Activated CD4-positive, alpha-beta T cell treated with anti-CD3 and anti-CD28 coated beads, Interleukin-2, amount 50 U/mL, for 24 hours (primary cell): ENCODE measurements at regions not wholly inside any gene's neighbourhood (a gene's known extent, or its start where the extent isn't known, plus 50 kb on each side); places are given as distances from the start of the nearest gene placed in this dataset.

Experiments used
- DNase-seq, 2 donors: peaks; one replicate each; pipeline ENCODE4 v3.0.0-alpha.2; 2020; ENCODE audit warnings: low read depth in 1 of 2, low spot score in 1 of 2

DNA sequence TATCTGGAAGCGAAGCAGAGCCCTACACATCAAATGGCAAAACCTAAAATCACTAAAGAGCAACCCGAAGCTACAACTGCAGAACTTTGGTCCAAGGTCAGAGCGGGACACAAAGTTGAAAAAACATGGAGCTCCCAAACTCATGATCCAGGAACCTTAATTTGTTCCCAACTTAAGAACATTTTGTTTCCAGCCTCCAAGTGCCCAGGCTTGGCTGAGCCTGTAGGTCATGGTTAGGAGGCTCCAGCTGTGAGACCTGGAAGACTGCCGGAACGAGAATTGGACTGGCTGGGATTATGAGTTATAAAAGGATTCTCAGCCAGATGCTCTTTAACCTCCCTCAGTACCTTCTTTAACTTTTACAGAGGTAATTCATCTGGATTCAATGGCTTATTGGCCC is 349.1 kb upstream of the DDX53 start:
- DNase-seq: no peak

DNA sequence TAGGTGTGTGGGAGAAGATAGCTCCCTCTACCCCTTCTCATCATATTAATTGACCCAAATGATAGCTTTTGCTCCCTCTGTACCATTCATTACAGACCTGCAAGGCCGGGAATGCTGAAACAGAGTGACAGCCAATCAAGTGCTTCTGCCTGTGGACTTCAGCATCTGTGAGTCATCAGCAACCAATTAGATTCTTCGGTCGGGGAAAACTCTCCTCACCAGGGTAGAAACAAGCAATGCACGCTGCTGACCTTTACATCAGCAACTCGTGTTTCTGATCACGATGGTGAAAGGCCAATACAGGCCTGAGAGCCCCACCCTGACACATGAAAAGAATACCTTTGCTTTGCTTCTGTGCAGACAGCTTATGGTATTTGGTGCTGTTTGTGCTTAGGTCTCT is 347.2 kb upstream of the DDX53 start:
- DNase-seq: no peak

DNA sequence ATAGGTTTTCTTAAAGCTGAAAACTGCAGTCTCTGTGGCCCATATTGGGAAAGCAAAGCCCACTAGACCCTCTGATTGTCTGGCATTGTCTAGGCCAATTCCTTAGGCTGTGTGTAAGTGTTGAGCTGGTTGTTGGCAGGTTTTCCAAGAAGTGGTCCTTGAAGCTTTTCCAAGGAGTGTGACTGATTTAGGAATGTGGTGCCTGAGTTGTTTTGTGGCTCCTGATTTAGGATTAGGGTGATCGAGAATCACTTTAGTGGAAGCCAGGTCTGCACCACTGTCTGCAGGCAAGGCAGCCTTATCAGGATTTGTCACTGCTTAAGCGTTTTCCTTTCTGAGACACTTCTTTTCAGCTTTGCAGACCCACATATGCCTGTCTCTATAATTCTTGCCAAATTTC is 339.0 kb upstream of the DDX53 start:
- DNase-seq: no peak

DNA sequence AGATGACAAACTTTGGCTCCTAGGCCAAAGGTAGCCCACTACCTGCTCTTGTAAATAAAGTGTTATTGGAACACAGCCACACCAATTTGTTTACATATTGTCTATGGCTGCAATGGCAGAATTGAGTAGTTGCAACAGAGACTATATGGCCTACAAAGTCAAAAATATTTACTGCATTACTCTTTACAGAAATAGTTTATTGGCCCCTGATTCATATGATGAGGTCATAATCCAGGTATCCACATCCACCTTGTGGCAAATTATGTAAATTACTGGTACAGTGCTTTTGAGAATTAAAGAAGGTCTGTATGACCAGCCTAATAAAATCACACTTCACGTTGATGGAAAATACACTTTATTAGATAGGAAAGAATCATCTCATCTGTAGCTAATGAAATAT is 337.0 kb upstream of the DDX53 start:
- DNase-seq: no peak

DNA sequence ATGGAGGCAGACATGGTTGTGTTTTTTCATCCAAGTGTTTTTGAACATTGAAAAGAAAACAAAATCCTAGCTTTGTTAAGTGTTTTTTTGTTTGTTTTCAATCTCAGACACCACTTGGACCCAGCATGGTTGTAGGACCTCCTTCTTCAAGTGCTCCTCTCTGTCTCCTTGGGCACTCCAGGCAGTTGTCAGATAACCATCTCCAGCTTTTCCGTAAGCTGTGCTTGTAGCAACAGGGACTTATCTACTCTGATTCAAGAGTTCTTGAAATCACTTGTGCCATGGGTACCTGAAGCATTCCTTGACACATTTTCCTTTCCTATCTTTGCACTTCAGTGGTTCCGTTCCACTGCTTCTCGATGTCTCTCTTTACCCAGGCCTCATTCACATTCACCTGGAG is 334.9 kb upstream of the DDX53 start:
- no peak for DNase-seq

DNA sequence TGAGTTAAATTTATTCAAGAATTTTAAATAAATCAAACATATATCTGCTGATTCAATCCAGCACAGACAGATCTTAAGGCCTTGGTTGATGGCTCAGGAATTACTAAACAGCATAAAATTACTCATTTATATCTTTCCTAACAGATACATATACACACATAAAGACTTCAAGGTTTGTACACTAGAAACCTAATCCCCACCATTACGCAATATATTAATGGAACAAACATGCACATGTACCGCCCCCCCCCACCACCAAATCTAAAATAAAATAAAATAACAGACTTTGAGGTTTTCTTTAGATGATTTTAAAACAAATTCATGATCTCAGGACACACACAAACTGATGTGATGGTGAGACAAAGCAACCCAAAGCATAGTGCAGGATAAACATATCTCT is 333.9 kb upstream of the DDX53 start:
- no peak for DNase-seq

DNA sequence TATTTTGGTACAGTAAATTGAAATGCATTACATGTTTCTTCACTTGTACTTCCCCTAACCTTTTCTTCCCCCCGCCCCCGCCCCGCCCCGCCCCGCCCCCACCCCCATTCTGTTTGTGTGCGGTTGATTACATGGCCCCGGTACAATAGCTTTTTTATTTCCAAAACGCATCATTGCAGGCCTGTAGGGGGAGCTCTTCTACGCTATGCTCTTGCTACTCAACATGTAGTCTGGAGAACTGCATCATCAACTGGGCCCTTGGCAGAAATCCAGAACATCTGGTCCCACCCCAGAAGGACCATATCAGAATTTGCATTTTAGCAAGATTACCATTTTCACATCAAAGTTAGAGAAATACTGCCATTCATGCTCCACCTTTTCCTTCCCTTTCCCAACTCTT is 333.3 kb upstream of the DDX53 start:
- no peak for DNase-seq

DNA sequence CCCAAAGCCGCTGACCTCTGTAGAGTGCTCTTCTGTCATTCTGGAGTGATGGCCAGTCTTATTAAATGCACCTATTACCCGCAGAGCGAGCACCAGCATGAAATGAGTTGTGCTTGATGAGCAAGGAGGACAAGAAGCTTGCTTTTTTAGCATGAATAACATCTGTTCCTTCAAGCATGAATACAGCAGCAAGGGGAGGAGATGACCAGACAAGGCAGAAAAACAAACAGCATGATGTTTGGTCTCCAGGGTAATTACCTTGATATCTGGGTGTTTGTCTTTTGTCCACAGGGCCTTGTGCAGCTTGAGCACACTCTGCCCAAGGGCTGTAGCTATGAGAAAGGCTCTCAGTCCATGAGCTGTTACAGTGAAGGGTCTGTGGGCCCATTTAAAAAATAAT is 324.8 kb upstream of the DDX53 start:
- no peak for DNase-seq

DNA sequence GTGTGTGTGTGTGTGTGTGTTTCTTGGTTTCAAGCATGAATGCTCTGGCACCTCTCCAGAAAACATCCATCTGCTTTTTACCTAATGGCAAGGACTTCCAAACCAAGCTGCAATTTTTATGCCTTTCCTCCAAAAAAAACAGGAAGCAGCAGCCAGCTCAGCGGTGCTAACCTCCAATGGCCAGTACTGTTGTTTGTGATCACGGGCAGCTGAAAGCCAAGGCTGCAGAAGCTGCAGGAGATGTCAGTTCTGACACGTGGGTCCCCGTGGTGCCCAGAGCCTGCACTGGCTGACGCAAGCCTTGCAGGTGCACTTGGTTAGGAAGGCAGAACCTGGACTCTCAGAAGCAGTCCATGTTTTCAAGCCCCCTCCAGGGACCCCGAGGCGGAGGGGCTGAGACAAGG is 313.6 kb upstream of the DDX53 start:
- no peak for DNase-seq

DNA sequence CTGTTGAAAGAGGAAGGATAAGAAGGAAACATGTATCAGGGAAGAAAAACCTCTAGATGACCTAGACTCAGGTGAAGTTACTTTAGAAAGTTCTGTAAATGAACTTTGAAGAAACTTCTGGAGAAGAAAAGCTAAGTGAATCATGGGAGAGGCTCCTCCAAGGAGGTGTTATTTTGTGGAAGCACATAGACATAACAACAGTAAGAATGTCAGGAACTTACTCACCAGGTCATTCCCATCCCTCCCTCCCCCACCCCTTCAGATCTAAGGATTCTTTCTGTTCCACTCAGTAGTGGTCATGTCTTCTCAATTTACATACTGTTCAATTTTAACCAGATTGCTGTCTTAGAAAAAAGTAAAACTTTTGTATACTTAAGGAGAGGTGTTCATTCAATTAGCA is 310.5 kb upstream of the DDX53 start:
- no peak for DNase-seq

DNA sequence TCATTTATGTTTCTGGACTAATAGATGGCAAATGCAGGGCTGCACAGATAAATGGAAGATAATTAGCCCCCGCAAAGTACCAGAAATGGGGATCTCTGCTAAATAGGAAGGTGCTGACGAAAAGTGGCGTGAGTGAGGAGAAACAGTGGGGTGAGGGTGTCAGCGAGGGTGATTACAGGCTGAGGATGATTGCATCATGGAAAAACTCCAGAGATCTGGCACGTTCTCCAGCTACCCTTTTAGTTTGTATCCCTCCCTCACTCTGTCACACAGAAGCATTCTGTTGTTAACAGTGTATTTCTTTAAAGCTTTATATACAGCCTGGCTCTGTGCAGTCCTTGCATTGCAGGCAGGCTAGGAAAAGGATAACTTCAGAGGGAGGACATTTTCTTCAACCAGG is 309.6 kb upstream of the DDX53 start:
- no peak for DNase-seq

DNA sequence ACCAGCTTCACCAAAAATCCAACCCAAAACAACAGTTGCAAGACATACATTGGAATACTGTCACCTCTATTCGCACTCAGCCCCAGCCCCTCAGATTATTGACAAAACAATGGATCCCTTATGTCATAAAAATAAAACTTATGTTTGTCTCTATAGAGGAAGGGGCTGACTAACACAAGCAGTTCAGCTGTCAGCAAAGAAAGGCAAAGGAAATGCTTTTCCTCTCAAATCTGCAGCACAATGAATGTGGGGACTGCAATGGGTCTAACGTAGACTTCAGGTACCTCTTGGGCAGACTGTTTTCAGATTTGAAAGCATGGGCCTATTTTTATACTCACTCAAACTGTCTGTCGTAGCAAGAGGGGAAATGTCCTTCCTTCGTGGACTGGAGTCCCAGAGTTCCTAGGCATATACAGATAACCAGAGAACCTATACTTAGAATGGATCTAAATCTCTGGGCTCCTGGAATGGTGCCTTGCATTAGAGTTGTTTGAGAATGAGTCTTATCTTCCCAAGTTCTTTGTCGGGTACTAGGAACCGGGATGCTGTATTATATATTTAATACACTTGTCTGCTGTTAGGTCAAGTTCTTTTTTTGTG is 307.7 kb upstream of the DDX53 start:
- no peak for DNase-seq

DNA sequence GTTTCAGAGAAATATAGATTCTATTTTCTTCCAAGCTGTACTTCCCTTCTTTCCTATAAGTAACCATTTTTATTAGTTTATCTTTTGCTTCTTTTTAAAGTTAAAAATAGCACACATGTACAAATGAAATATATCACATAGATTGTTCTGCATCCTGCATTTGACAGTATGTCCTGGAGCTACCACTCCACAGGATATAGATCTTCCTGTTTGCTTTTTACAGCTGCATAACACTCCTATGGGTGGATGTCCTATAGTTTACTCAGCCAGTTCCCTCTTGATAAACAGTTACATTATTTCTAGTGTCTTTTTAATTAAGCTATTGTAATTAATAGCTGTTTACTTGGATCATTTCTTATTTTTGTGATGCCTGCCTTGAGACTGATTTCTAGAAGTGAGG is 301.6 kb upstream of the DDX53 start:
- no peak for DNase-seq

DNA sequence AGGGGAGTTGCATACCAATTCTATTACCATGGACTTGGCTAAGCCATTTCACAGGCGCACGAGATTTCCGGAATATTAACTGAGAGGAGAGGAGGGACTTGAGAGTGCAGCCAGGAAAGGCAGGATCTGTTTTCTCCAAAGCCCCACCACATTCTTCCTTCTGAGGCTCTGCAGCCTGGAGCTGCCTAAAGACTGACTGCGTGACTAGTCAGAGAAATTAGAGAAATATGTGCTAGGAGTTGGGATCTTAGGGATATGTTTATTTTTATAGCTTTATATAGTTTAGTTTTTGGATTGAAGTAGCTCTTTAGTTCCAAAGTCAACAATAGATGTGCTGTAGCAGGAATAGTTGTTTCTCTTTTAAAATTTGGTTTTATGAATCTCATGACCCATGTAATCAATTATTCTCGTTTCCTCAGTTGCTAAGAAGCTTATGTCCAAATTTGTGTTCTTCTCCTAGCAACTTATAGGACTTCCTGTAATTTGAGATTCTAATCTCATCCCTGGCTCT is 300.1 kb upstream of the DDX53 start:
- no peak for DNase-seq

DNA sequence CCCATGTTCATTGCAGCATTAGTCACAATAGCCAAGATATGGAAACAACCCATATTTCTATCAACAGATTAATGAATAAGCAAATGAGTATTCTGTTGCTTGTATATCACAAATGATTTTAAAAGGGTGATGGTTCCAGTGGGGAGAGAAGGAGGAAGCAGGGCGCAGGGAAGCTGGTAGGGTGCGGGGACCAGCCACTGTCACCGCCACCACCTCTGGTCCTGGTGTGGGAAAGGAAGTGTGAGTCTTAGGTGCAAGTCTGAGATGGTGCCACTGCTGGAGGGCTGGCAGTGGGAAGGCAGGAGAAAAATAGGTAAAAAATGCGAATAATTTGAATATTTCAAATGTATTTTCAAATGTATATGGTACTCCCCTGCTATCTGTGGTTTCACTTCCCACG is 286.8 kb upstream of the DDX53 start:
- no peak for DNase-seq

DNA sequence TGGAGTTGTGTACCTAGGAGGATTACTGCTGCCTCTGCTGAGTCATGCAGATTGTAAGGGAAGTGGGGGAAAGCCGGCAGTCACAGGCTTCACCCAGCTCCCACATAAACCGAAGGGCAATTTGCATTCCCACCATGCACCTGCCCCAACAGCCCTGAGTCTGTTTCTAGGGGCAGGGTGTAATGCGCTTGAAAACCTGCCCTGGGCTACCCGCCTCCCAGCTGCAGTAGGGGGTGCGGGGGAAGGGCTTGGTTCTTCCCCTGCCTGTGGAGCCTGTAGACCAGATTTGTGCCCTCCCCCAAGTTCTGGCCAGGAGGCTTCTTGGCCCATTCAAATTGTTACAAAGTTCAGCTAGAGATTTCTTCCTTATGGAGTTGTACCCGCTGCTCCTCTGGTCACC is 269.2 kb upstream of the DDX53 start:
- no peak for DNase-seq

DNA sequence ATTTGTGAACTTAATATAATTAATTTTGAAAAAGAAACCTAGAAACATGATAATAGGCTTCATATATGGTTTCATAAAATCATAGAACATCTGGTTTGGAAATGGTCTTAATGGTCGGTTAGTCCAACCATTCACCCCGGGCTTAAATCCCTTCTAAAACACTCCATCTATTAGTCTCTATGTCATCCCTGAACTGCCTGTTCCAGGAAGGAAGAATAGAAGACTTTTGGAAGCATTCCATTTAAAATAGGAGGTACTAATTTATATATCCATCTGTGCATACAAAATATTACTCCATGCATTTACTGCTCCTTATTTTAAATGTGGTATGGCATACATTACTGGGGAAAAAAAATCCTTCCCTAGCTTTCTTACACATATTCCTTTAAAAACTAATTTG is 262.2 kb upstream of the DDX53 start:
- no peak for DNase-seq

DNA sequence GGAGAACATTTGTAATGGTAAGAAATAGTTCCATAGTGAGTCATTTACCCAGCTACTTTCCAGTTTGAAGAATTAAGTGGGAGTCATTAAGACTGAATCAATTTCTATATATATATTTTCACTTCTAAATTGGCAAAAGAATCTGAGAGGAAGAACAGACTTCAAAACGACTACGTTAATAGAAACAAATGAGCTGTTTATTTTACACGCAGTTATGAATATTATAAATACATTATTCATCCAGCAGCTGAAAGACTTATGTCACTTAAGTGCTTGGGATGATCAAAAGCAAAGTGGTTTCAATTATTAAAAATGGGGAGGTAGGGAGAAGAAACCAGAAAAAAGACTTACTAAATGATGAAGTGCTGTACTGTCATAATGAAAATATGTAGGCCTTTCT is 260.5 kb upstream of the DDX53 start:
- DNase-seq: no peak

DNA sequence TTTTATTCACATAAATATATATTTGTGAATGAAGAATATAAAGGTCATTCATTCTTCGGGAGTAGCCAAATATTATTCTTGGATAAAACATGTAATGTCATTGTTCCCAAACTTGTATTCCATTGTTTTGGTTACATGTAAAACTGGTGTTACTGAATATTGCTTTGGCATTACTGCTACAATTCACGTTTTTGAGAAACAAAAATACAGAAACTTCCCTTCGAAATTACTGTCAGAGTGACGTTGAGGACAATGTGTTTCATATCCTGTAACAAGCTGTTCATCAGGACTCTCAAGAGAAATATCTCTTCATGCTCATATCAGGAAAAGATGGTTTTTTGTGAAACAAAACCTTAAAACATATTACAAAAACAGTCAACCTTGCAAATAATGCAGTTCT is 258.9 kb upstream of the DDX53 start:
- no peak for DNase-seq

DNA sequence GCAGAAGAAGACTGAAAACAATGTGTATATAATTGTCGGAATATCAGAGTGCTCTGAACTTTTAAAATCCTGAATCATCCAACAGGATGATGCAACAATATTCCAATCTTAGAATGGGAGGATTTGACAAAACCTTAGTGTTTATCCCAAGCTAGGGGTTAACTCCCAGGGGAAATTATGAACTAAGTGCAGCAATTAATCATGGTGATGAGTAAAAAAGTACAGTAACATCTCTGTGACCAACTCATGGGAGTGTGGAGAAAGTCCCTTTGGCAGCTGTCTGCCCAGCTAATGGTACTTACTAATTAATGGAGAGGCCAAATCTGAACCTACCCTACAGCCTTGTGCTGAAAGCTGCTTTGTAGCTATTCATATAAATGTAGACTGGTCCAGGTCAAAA is 257.6 kb upstream of the DDX53 start:
- DNase-seq: no peak

DNA sequence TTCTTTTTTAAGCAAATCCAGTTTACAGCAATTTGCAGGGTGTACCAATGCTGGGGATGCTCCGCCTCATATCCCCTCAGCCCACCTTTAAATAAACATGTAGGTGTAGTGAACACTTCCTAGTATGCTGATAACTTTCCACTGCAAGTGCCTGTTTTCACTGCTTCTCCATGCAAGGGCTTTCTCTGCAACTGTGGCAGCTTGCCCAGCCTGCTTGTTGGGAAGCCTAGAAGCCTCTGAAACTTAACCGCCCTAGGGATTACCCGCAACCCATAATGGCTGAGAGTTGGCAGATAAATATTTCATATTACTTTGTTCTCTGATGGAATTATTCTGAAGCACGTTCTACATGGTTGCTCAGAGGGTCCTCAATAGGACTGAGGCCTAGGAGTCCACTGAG is 253.7 kb upstream of the DDX53 start:
- no peak for DNase-seq

DNA sequence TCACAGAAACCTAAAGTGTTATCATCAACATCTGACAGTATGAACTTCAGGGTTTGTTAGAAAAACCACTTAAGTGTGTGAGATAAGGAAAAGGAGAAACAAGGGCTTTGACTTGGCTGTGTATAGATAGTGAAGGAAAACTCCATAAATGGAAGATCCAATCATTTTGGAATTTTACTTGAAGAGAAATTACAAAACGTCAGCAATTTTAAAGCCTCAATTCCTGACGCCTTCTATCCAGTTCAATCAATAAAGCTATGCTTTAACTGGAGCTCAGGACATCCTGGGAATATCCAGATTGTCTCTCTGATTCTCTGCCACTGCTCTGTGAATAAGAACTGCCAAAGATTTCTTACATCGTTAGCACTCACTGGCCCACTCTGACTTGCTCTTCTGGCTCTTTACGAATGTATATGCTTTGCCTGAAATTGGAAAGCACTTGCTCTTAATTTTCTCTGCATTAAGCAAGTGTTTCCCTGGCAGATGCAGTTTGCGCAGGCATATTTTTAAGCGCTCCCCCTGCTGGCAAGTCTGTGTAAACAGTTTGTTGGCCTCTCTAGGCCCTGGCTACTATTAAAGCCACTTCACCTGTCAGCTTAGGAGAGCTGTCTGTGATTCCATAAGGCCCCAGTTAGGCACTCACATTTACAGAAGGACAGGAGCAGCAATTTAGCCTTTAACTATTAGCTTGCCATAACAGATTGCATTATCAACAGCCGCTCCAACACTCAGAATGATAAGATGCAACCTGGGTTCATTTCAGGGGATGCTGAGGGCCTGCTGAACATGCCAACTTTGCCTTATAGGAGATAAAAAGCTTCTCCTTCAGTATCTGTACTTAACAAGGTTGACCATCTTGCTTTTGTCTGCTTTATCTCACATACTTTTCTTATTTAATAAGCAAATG is 251.4 kb upstream of the DDX53 start:
- DNase-seq: peak in 1 of 2 donors; percentile 23
